ENCODE measurements at regions not wholly inside any gene's neighbourhood (a gene's known extent, or its start where the extent isn't known, plus 50 kb on each side); places are given as distances from the start of the nearest gene placed in this dataset.

DNA sequence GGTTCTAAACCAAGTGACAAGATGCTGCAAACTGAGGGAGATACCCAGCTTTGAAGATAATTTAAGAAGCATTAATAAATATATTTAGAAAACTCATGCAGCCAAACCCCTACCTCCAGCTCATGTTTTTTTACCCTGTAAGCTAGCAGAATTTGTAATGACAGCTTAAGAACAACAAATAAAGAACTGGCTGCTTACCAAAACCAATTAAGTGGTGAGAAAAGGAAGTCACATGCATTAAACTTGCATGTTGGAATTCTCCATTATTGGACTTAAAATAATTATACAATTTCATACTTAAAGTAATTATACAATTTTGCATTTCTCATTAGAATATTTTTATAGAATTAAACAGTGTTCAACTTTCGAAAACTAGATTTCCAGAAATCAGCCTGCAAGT lies 75.6 kb upstream of the CNIH3 start:
- Mint-ChIP-seq H3K27ac (no peak overlapping the region), H3K4me1 (peaks cover 7% of the 10 kb centered on the region), H3K27me3 (ENCODE audit: insufficient read depth) (no peaks in the 10 kb centered on the region), H3K9me3 (peaks cover 7% of the 10 kb centered on the region), H3K36me3 (ENCODE audit: low read depth) (no peaks in the 10 kb centered on the region), H3K4me3 (no peak overlapping the region)
- Histone ChIP-seq H3K9me3 (ENCODE audit: control insufficient read depth, low read length) (peaks cover 3% of the 10 kb centered on the region), H3K4me3 (ENCODE audit: low read length) (no peak overlapping the region), H3K36me3 (ENCODE audit: control insufficient read depth, insufficient read depth, low read length) (no peaks in the 10 kb centered on the region), H3K4me1 (ENCODE audit: control insufficient read depth, insufficient read depth, low read length) (no peaks in the 10 kb centered on the region), H3K27me3 (ENCODE audit: control insufficient read depth, insufficient read depth, low read length, poor library complexity, severe bottlenecking) (no peaks in the 10 kb centered on the region), H3K9ac (ENCODE audit: extremely low read depth, low read length, poor library complexity, severe bottlenecking) (no peak overlapping the region), H3K27ac (ENCODE audit: low read depth, low read length) (no peak overlapping the region)
- DNase-seq = no peak
- TF ChIP-seq, protein P1, sequence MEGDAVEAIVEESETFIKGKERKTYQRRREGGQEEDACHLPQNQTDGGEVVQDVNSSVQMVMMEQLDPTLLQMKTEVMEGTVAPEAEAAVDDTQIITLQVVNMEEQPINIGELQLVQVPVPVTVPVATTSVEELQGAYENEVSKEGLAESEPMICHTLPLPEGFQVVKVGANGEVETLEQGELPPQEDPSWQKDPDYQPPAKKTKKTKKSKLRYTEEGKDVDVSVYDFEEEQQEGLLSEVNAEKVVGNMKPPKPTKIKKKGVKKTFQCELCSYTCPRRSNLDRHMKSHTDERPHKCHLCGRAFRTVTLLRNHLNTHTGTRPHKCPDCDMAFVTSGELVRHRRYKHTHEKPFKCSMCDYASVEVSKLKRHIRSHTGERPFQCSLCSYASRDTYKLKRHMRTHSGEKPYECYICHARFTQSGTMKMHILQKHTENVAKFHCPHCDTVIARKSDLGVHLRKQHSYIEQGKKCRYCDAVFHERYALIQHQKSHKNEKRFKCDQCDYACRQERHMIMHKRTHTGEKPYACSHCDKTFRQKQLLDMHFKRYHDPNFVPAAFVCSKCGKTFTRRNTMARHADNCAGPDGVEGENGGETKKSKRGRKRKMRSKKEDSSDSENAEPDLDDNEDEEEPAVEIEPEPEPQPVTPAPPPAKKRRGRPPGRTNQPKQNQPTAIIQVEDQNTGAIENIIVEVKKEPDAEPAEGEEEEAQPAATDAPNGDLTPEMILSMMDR (conservative IDR thresholded peaks at IDR 0.05) = no peak
- 75% methylated on average over 1 of the region's 1 CpG; no CpG with 5 or more reads in 1 of the 2 experiments for WGBS, 2 experiments (ENCODE audit: insufficient coverage in 1 of 2, insufficient read length in 1 of 2)

DNA sequence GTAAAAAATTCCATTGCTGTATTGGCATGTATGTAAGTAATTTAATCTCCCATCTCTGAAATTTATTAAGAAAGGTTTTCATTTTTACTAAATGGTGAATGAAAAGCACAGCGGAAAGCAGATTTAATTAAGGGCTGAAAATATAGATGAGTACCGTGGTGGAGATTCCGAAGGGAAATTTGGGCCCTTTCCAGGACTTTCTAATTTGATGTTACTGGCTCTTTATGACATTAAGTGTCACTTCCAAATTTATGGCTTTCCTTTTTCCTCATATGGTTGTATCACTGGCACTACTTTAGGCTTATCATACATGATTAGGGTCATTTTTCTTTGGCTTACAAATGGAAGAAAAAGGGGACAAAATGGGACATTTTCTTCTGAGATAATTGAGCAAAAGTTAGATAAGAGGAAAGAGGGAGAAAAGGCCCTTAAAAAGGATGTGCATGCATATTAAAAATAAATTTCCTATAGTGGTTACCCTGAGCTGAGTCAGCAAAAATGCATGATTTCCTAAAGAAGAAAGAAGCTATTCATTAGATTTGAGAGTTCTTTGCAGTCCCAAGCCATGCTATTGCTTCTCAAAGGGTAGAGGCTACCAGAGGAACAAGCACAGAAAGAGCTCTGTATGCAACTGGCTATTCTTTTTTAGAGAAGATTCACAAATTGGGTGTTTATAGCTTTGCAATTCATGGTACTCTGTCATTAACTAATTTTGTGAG lies 74.9 kb upstream of the CNIH3 start:
- Mint-ChIP-seq H3K4me1 (peaks cover 9% of the 10 kb centered on the region), H3K27me3 (ENCODE audit: insufficient read depth) (no peaks in the 10 kb centered on the region), H3K9me3 (peaks cover 7% of the 10 kb centered on the region), H3K4me3 (no peak overlapping the region), H3K27ac (no peak overlapping the region), H3K36me3 (ENCODE audit: low read depth) (no peaks in the 10 kb centered on the region)
- no peak overlapping the region for H3K9ac ChIP-seq (ENCODE audit: extremely low read depth, low read length, poor library complexity, severe bottlenecking)
- no peaks in the 10 kb centered on the region for H3K27me3 ChIP-seq (ENCODE audit: control insufficient read depth, insufficient read depth, low read length, poor library complexity, severe bottlenecking)
- WGBS, 2 experiments (ENCODE audit: insufficient coverage in 1 of 2, insufficient read length in 1 of 2) = 95 to 100% methylated on average over 3 of the region's 3 CpGs
- H3K27ac ChIP-seq (ENCODE audit: low read depth, low read length) = no peak overlapping the region
- no peak for DNase-seq
- no peak overlapping the region for H3K4me3 ChIP-seq (ENCODE audit: low read length)
- H3K9me3 ChIP-seq (ENCODE audit: control insufficient read depth, low read length) = peaks cover 3% of the 10 kb centered on the region
- no peaks in the 10 kb centered on the region for H3K4me1 ChIP-seq (ENCODE audit: control insufficient read depth, insufficient read depth, low read length)
- H3K36me3 ChIP-seq (ENCODE audit: control insufficient read depth, insufficient read depth, low read length) = no peaks in the 10 kb centered on the region
- TF ChIP-seq, protein P1 (conservative IDR thresholded peaks at IDR 0.05) = no peak

DNA sequence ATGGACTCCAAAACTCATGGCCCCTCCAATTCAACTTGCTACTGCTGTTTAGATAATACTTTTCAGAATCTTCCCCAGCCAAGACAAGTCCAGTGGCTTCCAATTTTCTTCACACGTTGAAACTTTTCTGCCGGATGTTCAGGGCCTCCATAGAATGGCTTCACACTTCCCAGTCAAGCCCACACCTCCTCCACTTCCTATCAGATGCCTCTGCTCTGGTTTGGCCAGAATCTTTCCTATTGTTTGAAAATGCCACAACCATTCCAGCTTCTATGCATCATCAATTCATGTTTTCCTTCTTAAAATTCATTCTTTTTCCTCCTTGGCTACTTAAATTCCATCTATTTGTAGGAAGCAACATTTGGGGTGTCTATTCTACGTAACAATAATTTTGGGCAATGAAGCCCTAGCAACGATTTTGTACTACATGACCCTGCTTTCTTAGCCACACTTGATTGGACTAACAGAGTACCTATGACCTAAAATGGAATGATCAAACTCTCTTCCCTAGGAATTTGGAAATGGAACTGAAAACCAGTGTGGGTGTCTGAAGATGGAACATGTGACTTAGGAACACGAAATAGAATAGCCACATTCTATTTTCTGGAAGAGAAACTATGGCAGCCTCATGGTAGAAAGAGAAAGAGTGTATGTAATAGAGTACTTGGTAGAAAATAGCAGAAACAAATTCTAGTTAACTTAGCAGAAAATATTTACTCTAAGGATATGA lies 74.1 kb upstream of the CNIH3 start:
- Histone ChIP-seq H3K36me3 (ENCODE audit: control insufficient read depth, insufficient read depth, low read length) (no peaks in the 10 kb centered on the region), H3K27ac (ENCODE audit: low read depth, low read length) (no peak overlapping the region), H3K9me3 (ENCODE audit: control insufficient read depth, low read length) (no peaks in the 10 kb centered on the region), H3K4me3 (ENCODE audit: low read length) (no peak overlapping the region), H3K9ac (ENCODE audit: extremely low read depth, low read length, poor library complexity, severe bottlenecking) (no peak overlapping the region), H3K4me1 (ENCODE audit: control insufficient read depth, insufficient read depth, low read length) (no peaks in the 10 kb centered on the region), H3K27me3 (ENCODE audit: control insufficient read depth, insufficient read depth, low read length, poor library complexity, severe bottlenecking) (no peaks in the 10 kb centered on the region)
- Mint-ChIP-seq H3K27ac (no peak overlapping the region), H3K9me3 (peaks cover 3% of the 10 kb centered on the region), H3K4me3 (no peak overlapping the region), H3K4me1 (peaks cover 10% of the 10 kb centered on the region), H3K36me3 (ENCODE audit: low read depth) (no peaks in the 10 kb centered on the region), H3K27me3 (ENCODE audit: insufficient read depth) (no peaks in the 10 kb centered on the region)
- WGBS, 2 experiments (ENCODE audit: insufficient coverage in 1 of 2, insufficient read length in 1 of 2) = 93 to 96% methylated on average over 5 of the region's 5 CpGs
- TF ChIP-seq, protein P1 (conservative IDR thresholded peaks at IDR 0.05) = no peak
- DNase-seq = no peak
